HFFc6 (cell line): ENCODE measurements at regions not wholly inside any gene's neighbourhood (a gene's known extent, or its start where the extent isn't known, plus 50 kb on each side); places are given as distances from the start of the nearest gene placed in this dataset.
"Not testable (repeated sequence)": the region's sequence is repeated elsewhere in the genome, so short reads cannot be mapped to it uniquely, and the experiment has no call there.

ENCODE experiments used
- DNase-seq: peaks from one replicate; pipeline ENCODE4 v3.0.0-alpha.2; 2018
- H3K27ac Mint-ChIP-seq: 2 replicates; pipeline ENCODE4 v1.8.0; 2020; ENCODE audit warnings: mild to moderate bottlenecking, mixed read lengths
- H3K27me3 Mint-ChIP-seq: 2 replicates; pipeline ENCODE4 v1.8.0; 2021; ENCODE audit warnings: mild to moderate bottlenecking, moderate library complexity, mixed read lengths; ENCODE audit not compliant: insufficient read depth
- H3K36me3 Mint-ChIP-seq: 2 replicates; pipeline ENCODE4 v1.8.0; 2021; ENCODE audit warnings: low read depth, mixed read lengths
- H3K4me1 Mint-ChIP-seq: 2 replicates; pipeline ENCODE4 v1.8.0; 2020; ENCODE audit warnings: low read depth, mixed read lengths
- H3K4me3 Mint-ChIP-seq: 2 replicates; pipeline ENCODE4 v1.8.0; 2020; ENCODE audit warnings: mild to moderate bottlenecking, moderate library complexity, mixed read lengths
- H3K9me3 Mint-ChIP-seq: 2 replicates; pipeline ENCODE4 v1.8.0; 2020; ENCODE audit warnings: mild to moderate bottlenecking, mixed read lengths
- TF ChIP-seq, protein P1 (sequence below): fragments of 200-600 bp; sonication (generic); IDR thresholded peaks from 2 replicates; pipeline ENCODE4 v1.5.0; 2021; ENCODE audit warnings: antibody characterized with exemption, mild to moderate bottlenecking

DNA sequence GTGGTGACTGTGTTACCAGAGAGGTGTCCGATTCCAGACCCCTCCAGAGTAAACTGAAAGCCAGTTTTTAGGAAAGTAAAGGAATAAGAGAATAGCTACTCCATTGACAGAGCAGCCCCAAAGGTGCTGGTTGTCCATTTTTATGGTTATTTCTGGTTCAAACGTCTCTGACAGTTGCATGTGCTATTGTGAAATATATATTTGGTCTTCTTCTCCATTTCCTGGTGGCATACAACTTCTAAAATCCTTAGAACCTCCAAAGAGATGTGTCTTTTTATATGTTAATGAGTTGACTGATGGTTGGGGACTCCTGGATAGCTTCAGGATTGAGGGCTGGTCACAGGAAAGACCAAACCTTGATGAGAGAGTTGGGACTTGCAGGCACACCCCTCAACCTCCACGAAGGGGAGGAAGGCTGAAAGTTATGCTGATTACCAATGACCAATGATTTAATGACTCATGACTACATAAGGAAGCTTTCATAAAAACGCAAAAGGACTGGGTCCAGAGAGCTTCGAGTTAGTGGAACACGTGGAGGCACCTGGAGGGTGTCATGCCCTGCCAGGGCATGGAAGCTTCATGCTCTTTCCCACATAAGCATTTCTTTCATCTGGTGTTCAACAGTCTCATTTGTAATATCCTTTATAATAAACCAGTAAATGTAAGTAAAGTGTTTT lies 100.7 kb downstream of the SLC16A1 start:
- peak overlapping the region; percentile 72 for H3K27ac Mint-ChIP-seq
- TF ChIP-seq, protein P1, sequence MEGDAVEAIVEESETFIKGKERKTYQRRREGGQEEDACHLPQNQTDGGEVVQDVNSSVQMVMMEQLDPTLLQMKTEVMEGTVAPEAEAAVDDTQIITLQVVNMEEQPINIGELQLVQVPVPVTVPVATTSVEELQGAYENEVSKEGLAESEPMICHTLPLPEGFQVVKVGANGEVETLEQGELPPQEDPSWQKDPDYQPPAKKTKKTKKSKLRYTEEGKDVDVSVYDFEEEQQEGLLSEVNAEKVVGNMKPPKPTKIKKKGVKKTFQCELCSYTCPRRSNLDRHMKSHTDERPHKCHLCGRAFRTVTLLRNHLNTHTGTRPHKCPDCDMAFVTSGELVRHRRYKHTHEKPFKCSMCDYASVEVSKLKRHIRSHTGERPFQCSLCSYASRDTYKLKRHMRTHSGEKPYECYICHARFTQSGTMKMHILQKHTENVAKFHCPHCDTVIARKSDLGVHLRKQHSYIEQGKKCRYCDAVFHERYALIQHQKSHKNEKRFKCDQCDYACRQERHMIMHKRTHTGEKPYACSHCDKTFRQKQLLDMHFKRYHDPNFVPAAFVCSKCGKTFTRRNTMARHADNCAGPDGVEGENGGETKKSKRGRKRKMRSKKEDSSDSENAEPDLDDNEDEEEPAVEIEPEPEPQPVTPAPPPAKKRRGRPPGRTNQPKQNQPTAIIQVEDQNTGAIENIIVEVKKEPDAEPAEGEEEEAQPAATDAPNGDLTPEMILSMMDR, result no peak
- no peaks in the 10 kb centered on the region; the same call in 1 of the 2 replicates for H3K27me3 Mint-ChIP-seq
- peaks cover 10% of the 10 kb centered on the region for H3K9me3 Mint-ChIP-seq
- peak overlapping the region; percentile 63; the same call in 1 of the 2 replicates for H3K4me3 Mint-ChIP-seq
- H3K36me3 Mint-ChIP-seq, result peaks cover 13% of the 10 kb centered on the region
- DNase-seq, result no peak
- peaks cover 42% of the 10 kb centered on the region for H3K4me1 Mint-ChIP-seq

DNA sequence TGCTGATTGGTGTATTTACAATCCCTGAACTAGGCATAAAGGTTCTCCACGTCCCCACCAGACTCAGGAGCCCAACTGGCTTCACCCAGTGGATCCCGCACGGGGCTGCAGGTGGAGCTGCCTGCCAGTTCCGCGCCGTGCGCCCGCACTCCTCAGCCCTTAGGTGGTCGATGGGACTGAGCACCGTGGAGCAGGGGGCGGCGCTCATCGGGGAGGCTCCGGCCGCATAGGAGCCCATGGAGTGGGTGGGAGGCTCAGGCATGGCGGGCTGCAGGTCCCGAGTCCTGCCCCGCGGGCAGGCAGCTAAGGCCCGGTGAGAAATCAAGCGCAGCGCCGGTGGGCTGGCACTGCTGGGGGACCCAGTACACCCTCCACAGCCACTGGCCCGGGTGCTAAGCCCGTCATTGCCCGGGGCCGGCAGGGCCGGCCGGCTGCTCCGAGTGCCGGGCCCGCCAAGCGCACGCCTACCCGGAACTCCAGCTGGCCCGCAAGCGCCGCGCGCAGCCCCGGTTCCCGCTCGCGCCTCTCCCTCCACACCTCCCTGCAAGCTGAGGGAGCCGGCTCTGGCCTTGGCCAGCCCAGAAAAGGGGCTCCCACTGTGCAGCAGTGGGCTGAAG lies 101.5 kb downstream of the SLC16A1 start:
- peak overlapping the region; percentile 63; the same call in 1 of the 2 replicates for H3K4me3 Mint-ChIP-seq
- peaks cover 49% of the 10 kb centered on the region for H3K4me1 Mint-ChIP-seq
- DNase-seq, H3K27ac Mint-ChIP-seq, H3K27me3 Mint-ChIP-seq: not testable (repeated sequence)
- peaks cover 13% of the 10 kb centered on the region for H3K36me3 Mint-ChIP-seq
- peaks cover 10% of the 10 kb centered on the region for H3K9me3 Mint-ChIP-seq

DNA sequence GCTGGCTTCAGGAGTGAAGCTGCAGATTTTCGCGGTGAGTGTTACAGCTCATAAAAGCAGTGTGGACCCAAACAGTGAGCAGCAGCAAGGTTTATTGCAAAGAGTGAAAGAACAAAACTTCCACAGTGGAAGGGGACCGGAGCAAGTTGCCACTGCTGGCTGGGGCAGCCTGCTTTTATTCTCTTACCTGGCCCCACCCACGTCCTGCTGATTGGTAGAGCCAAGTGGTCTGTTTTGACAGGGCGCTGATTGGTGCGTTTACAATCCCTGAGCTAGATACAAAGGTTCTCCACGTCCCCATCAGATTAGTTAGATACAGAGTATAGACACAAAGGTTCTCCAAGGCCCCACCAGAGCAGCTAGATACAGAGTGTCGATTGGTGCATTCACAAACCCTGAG lies 102.1 kb downstream of the SLC16A1 start:
- Mint-ChIP-seq H3K4me1 (peaks cover 49% of the 10 kb centered on the region), H3K36me3 (peaks cover 13% of the 10 kb centered on the region), H3K9me3 (peaks cover 10% of the 10 kb centered on the region)
- DNase-seq, H3K27ac Mint-ChIP-seq, H3K4me3 Mint-ChIP-seq, H3K27me3 Mint-ChIP-seq: not testable (repeated sequence)

DNA sequence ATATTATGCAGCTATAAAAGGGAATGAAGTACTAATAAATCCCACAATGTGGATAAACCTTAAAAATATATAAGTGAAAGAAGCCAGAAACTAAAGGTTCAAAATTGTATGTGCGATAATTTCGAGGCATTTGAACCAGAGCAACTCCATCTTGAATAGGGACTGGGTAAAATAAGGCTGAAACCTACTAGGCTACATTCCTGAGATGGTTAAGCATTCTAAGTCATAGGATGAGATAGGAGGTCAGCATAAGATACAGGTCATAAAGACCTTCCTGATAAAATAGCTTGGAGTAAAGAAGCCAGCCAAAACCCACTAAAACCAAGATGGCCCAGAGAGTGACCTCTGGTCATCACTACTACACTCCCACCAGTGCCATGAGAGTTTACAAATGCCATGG lies 103.1 kb downstream of the SLC16A1 start:
- H3K36me3 Mint-ChIP-seq, result peaks cover 13% of the 10 kb centered on the region
- peaks cover 4% of the 10 kb centered on the region for H3K27me3 Mint-ChIP-seq

DNA sequence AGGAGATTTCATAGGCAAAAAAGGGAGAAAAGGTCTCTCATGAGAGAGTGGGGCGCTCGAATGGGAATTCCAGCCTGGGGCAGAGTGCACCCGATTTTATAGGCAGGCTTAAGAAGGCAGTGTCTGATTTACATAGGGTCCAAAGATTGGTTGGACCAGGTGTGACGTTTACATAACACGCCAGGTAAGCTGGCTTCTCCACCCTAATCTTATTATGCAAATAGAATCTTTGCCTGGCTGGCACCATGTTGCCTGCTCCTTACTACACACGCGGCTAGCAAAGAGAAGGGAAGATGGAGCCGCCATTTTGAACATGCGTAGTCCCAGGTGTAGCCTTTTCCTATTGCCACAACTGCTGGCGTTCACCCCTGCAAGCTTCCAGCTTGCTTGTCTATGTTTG lies 103.7 kb downstream of the SLC16A1 start:
- Mint-ChIP-seq H3K4me1 (peaks cover 49% of the 10 kb centered on the region), H3K4me3 (peak overlapping the region; percentile 24; the same call in 1 of the 2 replicates), H3K27ac (peak overlapping the region; percentile 40; the same call in 1 of the 2 replicates), H3K9me3 (peaks cover 10% of the 10 kb centered on the region), H3K36me3 (peaks cover 13% of the 10 kb centered on the region), H3K27me3 (peaks cover 4% of the 10 kb centered on the region)
- TF ChIP-seq, protein P1, result no peak
- no peak for DNase-seq

More for the DNA sequence above, 103.1 kb downstream of the SLC16A1 start:
- TF ChIP-seq, protein P1, result no peak
- H3K4me1 Mint-ChIP-seq, result peaks cover 49% of the 10 kb centered on the region
- peaks cover 10% of the 10 kb centered on the region for H3K9me3 Mint-ChIP-seq
- no peak overlapping the region for H3K27ac Mint-ChIP-seq
- H3K4me3 Mint-ChIP-seq, result no peak overlapping the region
- DNase-seq, result no peak

DNA sequence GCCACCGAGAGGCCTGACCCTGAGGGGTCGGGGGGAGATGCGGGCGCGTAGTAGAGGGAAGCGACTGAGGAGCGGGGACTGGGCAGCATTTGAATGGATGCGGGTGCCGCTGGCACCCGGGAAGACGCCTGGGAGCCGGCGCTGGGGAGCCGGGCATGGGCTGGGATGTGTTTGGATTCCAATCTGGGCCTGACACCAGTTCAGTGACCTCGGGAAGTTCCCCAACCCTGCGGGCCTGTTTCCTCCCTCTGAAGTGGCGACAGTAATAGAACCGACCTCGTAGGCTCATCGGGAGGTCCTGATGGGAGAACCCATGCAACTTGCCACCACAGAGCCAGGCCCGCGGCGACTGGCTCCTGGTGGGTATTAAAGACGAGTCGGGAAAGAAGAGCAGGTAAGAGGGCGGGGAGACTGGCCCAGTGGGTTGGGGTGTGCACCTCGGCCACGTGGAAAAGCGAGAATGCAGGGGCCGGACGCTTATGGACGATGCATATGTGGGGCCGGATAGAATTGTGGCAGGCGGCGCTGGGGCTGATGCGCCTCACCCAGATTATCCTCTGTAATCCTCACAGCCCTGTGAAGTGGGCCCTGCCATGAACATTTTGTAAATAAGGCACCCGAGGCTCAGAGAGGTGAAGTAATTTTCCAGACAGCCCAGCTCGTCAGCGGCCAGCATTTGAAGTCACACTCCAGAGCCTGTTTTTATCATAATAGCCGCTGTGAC lies 105.8 kb downstream of the SLC16A1 start:
- TF ChIP-seq, protein P1, result no peak
- no peak for DNase-seq
- peak overlapping the region; percentile 83 for H3K4me3 Mint-ChIP-seq
- peak overlapping the region; percentile 61; the same call in 1 of the 2 replicates for H3K27ac Mint-ChIP-seq
- H3K4me1 Mint-ChIP-seq, result peaks cover 44% of the 10 kb centered on the region
- peaks cover 13% of the 10 kb centered on the region for H3K36me3 Mint-ChIP-seq
- H3K9me3 Mint-ChIP-seq, result peaks cover 10% of the 10 kb centered on the region
- H3K27me3 Mint-ChIP-seq, result peaks cover 5% of the 10 kb centered on the region
